ENCODE measurements at regions not wholly inside any gene's neighbourhood (a gene's known extent, or its start where the extent isn't known, plus 50 kb on each side); places are given as distances from the start of the nearest gene placed in this dataset.

DNA sequence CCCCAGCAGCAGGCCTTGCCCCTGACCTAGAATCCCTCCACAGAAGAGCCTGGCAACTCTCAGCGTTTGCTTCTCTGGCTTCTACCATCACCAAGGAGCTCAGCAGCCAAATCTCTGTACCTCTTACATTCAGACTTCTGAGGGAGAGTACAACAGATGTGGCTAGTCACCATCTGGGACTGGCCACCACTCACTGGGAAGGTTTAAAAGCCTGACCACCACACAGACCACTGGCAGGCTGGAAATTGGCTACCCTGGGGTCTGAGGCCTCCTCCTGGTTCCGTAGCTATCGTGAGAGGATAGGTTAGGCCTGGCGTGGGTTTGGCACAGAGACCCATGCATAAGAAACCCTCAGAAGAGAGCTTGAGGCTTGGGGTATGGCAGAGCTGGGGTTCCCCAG is 478.5 kb upstream of the CADM1 start:
- TF ChIP-seq, protein P1, sequence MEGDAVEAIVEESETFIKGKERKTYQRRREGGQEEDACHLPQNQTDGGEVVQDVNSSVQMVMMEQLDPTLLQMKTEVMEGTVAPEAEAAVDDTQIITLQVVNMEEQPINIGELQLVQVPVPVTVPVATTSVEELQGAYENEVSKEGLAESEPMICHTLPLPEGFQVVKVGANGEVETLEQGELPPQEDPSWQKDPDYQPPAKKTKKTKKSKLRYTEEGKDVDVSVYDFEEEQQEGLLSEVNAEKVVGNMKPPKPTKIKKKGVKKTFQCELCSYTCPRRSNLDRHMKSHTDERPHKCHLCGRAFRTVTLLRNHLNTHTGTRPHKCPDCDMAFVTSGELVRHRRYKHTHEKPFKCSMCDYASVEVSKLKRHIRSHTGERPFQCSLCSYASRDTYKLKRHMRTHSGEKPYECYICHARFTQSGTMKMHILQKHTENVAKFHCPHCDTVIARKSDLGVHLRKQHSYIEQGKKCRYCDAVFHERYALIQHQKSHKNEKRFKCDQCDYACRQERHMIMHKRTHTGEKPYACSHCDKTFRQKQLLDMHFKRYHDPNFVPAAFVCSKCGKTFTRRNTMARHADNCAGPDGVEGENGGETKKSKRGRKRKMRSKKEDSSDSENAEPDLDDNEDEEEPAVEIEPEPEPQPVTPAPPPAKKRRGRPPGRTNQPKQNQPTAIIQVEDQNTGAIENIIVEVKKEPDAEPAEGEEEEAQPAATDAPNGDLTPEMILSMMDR (conservative IDR thresholded peaks at IDR 0.05 in 1 of 2, IDR thresholded peaks at IDR 0.05 in 1 of 2; ENCODE audit: low read depth in 1 of 2, low read length in 2 of 2): no peak
- TF ChIP-seq EZH2 (IDR thresholded peaks at IDR 0.05; ENCODE audit: low read length, missing control alignments): no peak
